22Rv1 (cell line): ENCODE measurements at regions not wholly inside any gene's neighbourhood (a gene's known extent, or its start where the extent isn't known, plus 50 kb on each side); places are given as distances from the start of the nearest gene placed in this dataset.

ENCODE experiments used
- ZFX ChIP-seq: fragments of 450-650 bp; IDR thresholded peaks from 2 replicates; pipeline ENCODE4 v1.6.1; 2017; ENCODE audit warnings: antibody characterized with exemption, borderline replicate concordance
- TF ChIP-seq, protein P1 (sequence below): fragments of 450-650 bp; IDR thresholded peaks from 2 replicates; pipeline ENCODE4 v1.5.1; 2017; ENCODE audit warnings: mild to moderate bottlenecking

- TF ChIP-seq, protein P1, sequence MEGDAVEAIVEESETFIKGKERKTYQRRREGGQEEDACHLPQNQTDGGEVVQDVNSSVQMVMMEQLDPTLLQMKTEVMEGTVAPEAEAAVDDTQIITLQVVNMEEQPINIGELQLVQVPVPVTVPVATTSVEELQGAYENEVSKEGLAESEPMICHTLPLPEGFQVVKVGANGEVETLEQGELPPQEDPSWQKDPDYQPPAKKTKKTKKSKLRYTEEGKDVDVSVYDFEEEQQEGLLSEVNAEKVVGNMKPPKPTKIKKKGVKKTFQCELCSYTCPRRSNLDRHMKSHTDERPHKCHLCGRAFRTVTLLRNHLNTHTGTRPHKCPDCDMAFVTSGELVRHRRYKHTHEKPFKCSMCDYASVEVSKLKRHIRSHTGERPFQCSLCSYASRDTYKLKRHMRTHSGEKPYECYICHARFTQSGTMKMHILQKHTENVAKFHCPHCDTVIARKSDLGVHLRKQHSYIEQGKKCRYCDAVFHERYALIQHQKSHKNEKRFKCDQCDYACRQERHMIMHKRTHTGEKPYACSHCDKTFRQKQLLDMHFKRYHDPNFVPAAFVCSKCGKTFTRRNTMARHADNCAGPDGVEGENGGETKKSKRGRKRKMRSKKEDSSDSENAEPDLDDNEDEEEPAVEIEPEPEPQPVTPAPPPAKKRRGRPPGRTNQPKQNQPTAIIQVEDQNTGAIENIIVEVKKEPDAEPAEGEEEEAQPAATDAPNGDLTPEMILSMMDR: no peak
- TF ChIP-seq ZFX: no peak
Observed at GRCh38 chr7:110539216-110539615, 551.7 kb upstream of the LRRN3 start.
